T follicular helper cell (primary cell): ENCODE measurements at regions not wholly inside any gene's neighbourhood (a gene's known extent, or its start where the extent isn't known, plus 50 kb on each side); places are given as distances from the start of the nearest gene placed in this dataset.
"Not testable (repeated sequence)": the region's sequence is repeated elsewhere in the genome, so short reads cannot be mapped to it uniquely, and the experiment has no call there.

Experiments
- DNase-seq: peaks from one replicate; pipeline ENCODE4 v3.0.0-alpha.2; 2020; ENCODE audit warnings: low read depth

- DNase-seq: no peak
Measured at GRCh38 chr4:15163284-15163645, 161.0 kb downstream of the CPEB2 start.

GRCh38 chr4:15164571-15164970, 162.3 kb downstream of the CPEB2 start:
- DNase-seq: no peak

- DNase-seq: no peak
Measured at GRCh38 chr4:15167743-15168142, 165.5 kb downstream of the CPEB2 start.

DNA sequence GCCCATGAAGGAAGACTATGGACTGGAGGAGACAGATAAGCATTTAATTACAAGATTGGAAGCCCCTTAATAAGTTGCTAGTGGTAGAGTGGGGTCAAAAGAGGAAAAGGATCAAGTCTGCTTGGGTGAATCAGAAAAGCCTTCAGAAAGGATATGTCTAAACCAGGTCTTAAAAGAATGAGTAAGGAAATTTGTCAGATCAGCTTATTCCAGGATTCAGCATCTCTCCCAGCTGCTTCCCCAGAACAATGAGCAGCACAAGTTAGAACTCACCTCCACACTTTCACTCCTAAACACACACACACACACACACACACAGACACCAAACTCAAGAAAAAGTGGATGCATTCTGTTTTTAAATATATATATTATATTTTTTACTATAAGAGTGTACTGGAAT, 166.5 kb downstream of the CPEB2 start:
- no peak for DNase-seq

- DNase-seq: no peak
Measured at GRCh38 chr4:15171725-15172124, 169.4 kb downstream of the CPEB2 start.

DNA sequence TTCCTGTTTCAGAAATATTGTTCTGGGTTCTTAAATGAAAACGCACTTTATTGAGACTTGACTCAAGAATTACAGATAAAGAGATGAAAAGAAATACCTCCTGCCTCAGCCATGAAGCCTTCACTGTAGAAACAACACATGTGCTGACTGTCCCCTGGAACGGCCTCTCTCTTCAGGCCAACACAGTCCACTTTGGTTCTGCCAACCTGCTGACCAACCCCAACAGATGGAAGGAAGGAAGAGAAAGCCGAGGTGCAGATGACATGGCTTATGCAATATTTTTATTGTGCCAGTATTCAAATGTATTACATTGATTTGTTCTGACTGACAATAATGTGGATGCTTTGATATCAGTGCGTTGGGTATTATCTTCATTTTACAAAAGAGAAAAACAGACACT, 171.0 kb downstream of the CPEB2 start:
- no peak for DNase-seq

- not testable (repeated sequence) for DNase-seq
Measured at GRCh38 chr4:15174168-15174567, 171.9 kb downstream of the CPEB2 start.

- DNase-seq: not testable (repeated sequence)
Measured at GRCh38 chr4:15179842-15180241, 177.6 kb downstream of the CPEB2 start.

- no peak for DNase-seq
Measured at GRCh38 chr4:15182600-15183220, 180.4 kb downstream of the CPEB2 start.

DNA sequence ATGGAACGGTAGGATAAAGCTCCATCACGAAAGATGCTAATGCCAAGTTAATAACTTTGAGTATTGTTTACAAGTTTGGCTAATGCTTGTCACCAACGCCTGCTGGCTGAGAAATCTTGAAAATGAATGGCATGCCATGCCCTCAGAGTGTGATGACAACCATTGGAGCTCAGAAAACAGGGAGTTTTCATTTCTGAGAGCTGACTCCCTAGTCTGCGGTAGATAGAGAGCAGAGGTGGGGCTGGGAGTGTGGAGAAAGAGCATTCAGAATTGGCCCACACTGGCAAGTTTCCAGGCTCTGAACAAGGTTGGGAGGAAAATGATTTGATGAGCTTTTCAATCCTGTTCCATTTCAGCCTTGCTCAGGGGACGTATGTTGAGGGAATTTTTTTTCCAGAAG, 183.9 kb downstream of the CPEB2 start:
- DNase-seq: no peak

DNA sequence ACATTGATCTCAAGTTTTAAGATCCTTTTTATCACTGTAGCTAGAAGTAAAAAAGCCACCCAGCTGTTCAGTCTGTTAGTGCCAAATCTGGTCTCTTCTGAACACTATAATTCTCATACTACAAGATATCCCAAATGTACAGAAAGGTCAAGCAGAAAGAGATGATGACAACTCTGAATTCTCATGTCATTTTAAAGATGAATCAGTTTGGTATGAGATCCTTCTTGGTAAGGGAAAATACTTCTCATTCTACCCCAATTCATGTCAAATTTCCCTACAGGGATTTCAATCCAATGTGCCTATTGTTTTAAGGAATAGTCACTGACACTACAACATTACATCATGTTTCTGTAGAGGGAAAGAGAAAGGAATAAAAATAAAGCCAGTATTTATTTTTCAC, 184.5 kb downstream of the CPEB2 start:
- DNase-seq: no peak

GRCh38 chr4:15188605-15189539, 186.6 kb downstream of the CPEB2 start:
- no peak for DNase-seq

DNA sequence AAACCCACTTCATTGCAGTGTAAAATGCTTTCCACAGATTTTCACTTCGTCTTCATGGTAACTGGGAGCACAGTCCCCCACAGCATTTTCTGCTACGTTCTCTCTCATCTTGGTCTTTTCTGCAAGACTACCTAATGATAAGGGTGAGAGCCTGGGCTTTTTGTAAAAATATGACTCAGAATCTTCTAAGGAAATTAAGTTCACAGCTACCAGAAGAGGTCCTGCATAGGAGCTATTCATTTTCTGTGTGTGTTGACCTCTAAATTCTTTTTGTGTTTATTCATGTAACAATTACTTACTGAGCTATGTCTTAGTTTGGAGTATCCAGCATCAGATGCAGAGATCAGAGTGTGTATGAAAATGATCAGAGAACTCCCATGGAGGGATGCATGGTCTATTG, 192.2 kb downstream of the CPEB2 start:
- DNase-seq: no peak

- DNase-seq: no peak
Measured at GRCh38 chr4:15197005-15197404, 194.7 kb downstream of the CPEB2 start.

- DNase-seq: no peak
Measured at GRCh38 chr4:15198070-15198727, 195.9 kb downstream of the CPEB2 start.

DNA sequence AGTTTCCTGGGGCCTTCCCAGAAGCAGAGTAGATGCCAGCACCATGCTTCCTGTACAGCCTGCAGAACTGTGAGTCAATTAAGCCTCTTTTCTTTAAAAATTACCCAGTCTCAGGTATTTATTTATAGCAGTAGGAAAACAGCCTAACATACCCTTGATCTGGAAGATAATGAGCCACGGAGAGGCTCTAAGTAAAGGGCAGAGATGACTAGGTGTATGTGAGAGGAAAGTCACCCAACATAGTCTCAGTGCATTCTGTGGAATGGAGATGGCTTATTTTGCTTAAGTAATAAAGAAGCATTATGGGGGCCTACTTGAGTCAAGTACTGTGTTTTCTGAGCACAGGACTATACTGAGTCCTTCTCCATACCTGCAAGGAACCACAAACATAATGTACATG, 199.5 kb downstream of the CPEB2 start:
- no peak for DNase-seq

- no peak for DNase-seq
Measured at GRCh38 chr4:15202481-15202880, 200.2 kb downstream of the CPEB2 start.

GRCh38 chr4:15206526-15206925, 204.2 kb downstream of the CPEB2 start:
- DNase-seq: not testable (repeated sequence)

DNA sequence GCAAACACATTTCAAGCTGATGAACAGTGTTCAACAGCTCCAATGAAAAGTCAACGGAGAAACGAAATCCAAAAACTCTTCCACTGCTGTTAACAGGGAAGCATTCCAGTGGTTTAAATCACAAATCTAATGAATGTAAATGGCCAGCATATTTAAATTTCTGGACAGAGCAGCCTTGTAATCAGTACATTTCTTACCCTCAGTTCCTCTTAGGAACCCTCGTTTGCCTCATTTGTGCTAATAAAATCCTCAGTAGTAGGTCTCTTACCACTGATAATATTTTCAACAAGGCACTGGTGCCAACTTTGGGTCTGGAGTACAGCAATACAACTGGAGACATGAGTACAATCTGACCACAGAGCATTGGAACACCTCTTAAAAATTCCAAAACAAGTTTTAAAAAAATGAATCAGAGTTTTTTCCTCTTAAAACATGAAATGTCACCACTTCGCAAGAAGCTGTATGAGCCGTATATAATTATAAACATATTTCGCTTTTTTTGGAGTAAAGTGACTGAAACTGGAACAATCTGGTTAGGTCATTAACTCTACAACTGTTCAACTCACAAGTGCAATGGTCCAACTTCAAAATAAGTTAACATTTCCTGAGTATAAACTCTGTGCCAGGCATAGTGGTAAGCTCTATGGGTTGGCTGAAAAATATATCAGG, 211.2 kb downstream of the CPEB2 start:
- DNase-seq: no peak

DNA sequence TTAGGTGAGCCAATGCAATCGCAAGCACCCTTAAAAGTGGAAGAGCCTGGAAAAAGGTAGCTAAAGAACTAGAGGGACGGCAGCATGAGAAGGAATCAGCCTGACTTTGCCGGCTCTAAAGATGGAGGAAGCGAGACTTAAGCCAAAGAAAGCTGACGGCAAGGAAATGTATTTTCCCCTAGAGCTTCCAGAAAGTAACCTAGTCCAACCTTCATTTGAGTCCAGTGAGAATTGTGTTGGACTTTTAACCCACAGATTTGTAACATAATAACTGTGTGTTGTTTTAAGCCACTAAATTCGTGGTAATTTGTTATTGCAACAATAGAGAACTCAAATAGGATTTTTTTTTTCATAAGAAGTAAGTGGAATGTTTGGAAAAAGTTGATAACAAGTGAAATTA, 212.7 kb upstream of the C1QTNF7 start:
- DNase-seq: no peak

DNA sequence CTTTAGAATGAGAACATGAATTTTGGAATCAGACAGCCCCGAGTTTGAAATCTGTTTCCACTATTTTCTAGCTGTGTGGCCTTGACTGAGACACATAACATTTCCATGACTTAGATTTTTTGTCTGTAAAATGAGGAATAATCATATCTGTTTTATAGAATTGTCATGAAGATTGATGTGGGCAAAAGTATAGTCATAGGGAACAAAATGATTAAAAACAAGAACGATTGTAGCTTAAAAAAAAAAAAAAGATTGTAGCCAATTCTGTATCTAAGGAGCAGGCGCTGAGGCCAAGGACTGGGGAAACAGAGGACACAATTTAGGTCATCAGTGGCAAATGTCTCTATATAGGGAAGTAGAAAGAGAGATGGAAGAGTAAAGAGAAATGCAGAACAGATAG, 201.6 kb upstream of the C1QTNF7 start:
- DNase-seq: no peak
